COLO668 (cell line): ENCODE measurements at regions not wholly inside any gene's neighbourhood (a gene's known extent, or its start where the extent isn't known, plus 50 kb on each side); places are given as distances from the start of the nearest gene placed in this dataset.
A peak's percentile ranks its signal among the peaks of the same experiment; 100 is the strongest.

ENCODE experiments used
- DNase-seq: peaks from one replicate; lab custom pipeline; 2025; ENCODE audit not compliant: unreplicated experiment; lab: John Stamatoyannopoulos, UW

DNA sequence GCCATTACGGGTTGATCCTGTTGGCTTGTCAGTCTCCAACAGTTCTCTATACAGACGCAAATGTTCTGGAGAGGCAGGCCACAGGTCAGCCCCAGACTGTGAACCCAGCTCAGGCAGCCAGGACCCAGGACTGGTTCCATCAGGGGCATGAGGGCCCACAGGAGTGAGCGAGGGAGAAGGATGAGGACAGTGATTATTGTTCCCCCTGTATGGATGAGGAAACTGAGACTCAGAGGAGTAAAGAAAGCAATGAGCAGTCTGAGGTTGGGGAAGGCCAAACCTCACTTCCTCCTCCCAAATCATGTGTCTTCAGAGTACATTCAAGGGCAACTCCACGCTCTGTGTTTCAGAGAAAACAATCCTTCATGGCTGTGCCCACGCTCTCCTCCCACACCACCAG, 121.9 kb downstream of the RPLP1 start:
- no peak for DNase-seq

- DNase-seq, result no peak
Measured at GRCh38 chr15:69575387-69575786, 122.8 kb downstream of the RPLP1 start.

DNA sequence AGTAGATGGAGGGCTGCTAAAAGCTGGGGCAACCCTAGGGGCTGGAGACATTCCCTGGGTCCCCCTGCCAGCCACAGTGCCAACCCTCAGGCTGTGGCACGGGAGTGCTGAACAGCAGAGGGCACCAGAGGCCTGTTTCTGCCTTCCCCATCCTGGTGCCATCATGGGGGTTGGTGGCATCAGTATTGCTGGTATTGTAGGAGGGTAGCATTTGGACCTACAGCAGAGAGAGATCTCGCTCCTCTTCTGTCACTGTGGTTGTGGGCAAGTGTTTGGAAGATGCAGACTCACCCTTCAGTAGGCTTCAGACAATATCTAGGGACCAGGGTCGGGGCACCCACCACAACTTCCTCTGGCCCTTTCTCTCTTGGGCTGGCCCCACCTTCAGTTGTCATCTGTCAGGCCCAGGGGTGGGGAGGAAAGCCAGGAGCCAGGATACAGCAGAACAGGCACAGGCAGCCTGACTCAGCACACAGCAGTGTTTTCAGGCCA, 123.5 kb downstream of the RPLP1 start:
- peak; percentile 72 for DNase-seq

DNA sequence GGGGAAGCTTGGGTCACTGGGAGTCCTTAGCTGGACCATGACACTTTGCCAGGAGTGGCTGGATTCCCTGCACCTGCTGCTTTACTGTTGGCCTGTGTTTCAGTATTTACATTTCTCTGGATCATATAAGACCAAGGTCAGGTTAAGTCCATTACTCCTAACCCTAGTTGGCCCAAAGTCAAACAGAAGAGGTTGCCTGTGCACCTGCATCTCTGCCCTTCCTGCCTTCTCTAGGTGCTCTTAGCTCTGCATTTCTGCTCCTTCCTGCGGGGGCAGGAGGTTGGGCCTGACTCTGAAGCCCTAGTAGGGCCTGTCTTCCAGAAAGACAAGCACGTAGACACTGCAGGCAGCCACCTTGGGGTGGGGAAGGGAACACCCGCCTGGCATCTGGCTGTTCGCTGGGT, 124.3 kb downstream of the RPLP1 start:
- DNase-seq, result no peak

- no peak for DNase-seq
Measured at GRCh38 chr15:69577397-69577796, 124.8 kb downstream of the RPLP1 start.

GRCh38 chr15:69578252-69578651, 125.6 kb downstream of the RPLP1 start:
- no peak for DNase-seq

GRCh38 chr15:69578787-69579583, 126.4 kb downstream of the RPLP1 start:
- DNase-seq, result no peak

DNA sequence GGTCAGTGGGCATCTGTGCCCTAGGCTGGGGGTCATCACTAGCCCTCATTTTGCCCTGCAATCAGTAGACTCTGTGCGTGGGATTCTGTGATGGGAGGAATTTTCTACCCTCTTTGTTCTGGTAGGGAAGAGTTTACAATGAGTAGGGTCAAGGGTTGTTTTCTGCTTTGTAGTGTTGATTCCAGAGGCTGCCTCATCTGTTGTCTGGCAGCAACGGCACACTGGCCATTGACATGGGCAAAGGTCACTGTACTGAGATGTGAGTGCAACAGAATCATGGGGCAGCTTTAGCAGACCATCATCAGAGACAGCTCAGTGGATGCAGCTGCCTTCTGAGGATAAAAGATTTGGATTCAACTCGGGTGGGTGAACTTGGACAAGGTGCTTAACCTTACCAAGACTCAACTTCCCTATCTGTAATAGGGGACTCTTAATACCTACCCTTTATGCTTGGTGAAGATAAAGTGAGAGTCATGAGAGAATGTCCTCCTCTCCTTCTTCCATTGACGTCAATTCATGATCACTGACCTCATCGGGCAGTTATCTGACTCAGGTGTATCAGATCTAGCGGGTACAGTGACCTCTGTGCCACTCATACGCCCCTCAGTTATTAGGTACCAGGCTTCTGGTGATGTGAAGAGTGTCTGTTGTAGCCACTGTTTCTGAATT, 127.5 kb downstream of the RPLP1 start:
- no peak for DNase-seq

DNA sequence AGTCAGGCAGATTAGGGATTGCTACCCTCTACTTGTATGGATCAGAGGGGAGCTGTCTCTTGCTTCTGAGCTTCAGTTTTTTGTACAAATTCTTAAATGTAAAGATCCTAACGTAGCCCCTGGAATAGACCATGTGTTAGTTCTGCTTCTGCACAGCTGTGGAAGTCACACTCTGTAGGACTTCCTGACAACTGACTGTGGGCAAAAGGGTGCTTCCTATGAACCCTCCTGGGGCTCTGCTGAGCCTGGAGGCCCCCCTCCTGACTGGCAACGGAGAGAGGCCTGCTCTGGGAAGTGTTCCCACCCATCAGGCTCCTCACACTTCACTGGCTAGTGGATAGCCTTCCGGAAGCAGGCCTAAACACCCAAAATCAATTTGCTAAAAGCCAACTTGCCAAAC, 131.0 kb downstream of the RPLP1 start:
- DNase-seq, result no peak

- no peak for DNase-seq
Measured at GRCh38 chr15:69585937-69586336, 133.3 kb downstream of the RPLP1 start.

GRCh38 chr15:69586721-69587120, 134.1 kb downstream of the RPLP1 start:
- no peak for DNase-seq

DNA sequence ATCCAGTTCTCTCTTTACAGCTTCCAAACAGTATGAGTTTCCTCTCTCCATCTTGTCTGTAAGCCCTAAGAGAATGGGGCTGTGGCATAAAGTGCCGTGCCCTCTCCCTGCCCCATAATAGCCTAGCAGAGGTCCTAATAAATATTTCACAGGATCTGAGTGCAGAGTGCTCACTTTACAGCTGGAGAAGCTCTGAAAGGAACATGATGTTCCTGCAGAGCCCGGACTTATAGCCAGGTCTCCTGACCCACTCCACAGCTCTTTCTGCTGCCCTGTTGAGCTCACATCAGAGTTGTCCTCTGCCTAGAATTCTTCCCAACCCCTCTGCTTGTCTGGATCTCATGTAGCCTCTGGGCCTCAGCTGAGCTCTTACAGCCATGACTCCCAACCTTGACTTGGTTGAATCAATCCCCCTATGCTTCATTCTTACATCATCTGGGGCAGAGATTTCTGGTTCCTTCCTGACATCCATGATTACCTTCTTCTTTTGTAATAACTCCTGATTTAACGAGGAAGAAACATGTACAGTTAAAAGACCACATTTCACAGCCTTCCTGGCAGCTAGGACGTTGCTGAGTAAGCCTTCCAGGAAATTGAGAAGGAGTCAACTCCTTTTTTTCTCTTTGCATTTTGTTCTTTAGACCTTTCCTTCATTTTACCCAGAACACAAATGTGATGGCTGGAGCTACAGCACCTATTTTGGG, 135.3 kb downstream of the RPLP1 start:
- DNase-seq, result no peak

DNA sequence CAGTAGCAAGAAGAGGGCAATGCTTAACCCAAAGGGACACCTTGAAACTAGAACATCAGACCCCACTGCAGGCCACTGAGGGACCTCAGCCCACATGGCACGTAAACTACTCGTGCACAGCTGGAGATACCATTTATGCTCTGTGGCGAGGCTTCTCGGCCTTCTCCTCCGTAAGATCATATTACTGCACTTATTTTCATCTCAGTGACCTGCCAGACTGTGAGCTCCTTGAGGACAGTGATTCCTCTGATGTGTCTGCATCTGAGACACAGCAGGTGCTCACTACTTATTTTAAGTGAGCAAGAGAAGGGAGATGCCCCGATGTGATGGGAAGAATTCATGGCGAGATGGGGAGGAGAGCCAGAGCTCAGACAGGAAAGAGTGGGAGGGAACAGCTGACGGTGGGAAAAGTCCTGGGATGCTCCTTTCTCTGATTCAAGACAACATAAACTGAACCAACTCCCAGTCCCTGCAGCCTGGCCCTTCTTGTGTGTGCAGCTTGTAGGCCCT, 137.6 kb downstream of the RPLP1 start:
- no peak for DNase-seq

GRCh38 chr15:69590932-69591524, 138.4 kb downstream of the RPLP1 start:
- no peak for DNase-seq

DNA sequence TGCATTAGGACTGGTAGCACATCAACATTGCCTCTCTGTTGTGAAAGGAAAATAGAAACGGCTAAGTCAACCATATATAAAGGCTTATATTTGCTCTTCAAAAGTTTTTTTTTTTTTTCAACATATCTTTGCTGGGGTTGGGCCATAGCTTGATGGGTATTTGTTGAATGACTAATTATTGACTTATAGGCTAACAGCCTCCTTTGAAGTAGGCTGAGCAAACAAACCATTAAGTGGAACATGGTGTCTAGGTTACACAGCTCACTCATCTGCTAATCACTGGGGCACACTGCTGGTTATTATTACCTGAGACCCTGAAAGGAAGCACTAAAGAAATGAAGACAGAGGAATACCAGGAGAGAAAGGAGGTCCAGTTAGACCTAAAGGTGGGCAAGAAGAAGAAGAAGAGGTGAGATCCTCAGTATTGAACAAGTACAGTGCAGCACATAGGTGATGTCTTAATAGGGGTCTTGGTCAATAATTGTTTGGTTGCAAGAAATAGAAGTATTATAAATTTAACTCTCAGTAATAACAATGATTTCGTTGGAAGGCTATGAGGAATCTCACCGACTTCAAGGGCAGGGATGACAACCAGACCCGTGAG, 139.4 kb downstream of the RPLP1 start:
- DNase-seq, result peak; percentile 40

GRCh38 chr15:69592954-69593353, 140.3 kb downstream of the RPLP1 start:
- no peak for DNase-seq

GRCh38 chr15:69593488-69593887, 140.9 kb downstream of the RPLP1 start:
- DNase-seq, result no peak

GRCh38 chr15:69593981-69594966, 141.7 kb downstream of the RPLP1 start:
- DNase-seq, result peak; percentile 97

DNA sequence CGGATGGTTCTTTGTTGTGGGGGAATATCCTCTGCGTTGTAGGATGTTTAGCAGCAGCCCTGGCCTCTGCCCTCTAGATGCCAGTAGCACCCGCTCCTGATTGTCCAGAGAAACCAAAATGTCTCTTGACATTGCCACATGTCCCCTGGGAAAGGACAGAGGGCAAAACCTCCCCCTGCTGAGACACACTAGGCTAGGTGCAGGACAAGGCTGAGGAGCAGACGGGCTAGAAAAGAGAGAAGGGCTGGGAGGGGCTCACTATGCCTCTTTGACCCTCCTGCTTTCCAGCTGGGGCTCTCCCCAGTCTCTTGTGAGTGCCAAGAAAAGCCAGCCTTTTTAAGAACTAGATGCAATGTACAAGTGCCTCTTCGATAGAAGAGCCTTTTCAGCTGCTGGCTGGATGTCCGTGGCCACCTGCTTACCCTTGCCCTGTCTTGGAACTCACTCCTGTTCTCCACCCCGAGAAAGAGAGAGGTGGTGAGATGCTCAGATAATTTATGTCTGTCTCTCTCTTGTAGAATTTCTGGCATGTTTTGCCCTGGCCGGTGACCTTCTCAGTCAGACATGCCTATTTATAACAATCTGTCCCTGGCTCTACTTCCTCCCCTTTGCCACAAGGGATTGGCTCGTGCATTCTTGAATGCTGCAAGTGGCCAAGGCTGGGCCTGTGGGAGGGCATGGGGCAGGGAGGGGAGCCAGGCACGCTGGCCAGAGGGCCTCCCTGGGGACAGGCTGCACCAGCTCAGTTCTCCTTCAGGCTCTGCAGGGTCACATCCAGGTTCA, 142.6 kb downstream of the RPLP1 start:
- DNase-seq, result no peak
